ENCODE measurements at regions not wholly inside any gene's neighbourhood (a gene's known extent, or its start where the extent isn't known, plus 50 kb on each side); places are given as distances from the start of the nearest gene placed in this dataset.

DNA sequence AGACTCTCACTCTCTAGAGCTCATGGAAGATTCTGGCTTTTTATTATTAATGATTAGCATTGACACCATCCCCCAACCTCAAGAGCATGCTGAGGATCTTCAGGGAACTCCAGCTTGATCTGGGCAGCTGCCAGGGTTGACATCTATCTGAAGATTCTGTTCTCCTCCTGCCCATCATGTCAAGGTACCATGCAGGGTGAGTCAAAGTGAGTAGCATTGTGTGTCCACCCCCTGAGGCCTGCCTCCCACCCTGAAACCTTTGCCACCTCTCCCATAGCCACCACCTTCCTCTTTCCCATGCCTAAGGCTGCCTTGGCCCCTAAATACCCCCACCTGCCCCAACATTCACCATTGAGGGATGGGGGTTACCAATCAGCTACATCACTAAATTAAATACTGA, 70.1 kb upstream of the SLCO3A1 start:
- TF ChIP-seq FOXJ3 (CRISPR knock-in tag; IDR thresholded peaks at IDR 0.05) (no peak), CTCF (IDR thresholded peaks at IDR 0.05) (no peak), RCOR1 (IDR thresholded peaks at IDR 0.05; ENCODE audit: low read length) (no peak), POLR2AphosphoS5 (IDR thresholded peaks at IDR 0.05; ENCODE audit: low read depth, low read length) (no peak)
